ENCODE measurements at regions not wholly inside any gene's neighbourhood (a gene's known extent, or its start where the extent isn't known, plus 50 kb on each side); places are given as distances from the start of the nearest gene placed in this dataset.

GRCh38 chr13:73671732-73672131 lies 462.5 kb downstream of the KLF12 start:
- TF ChIP-seq EZH2 (IDR thresholded peaks at IDR 0.05; ENCODE audit: borderline replicate concordance) (no peak), CTCF (IDR thresholded peaks at IDR 0.05; ENCODE audit: poor library complexity) (no peak), EZH2phosphoT487 (IDR thresholded peaks at IDR 0.05; ENCODE audit: low read depth, severe bottlenecking, unreplicated experiment) (no peak)

Measured in hepatocyte (in vitro differentiated cells).